ENCODE measurements at regions not wholly inside any gene's neighbourhood (a gene's known extent, or its start where the extent isn't known, plus 50 kb on each side); places are given as distances from the start of the nearest gene placed in this dataset.

GRCh38 chr20:40486297-40486696 lies 202.7 kb downstream of the MAFB start:
- no peak overlapping the region for H3K27ac ChIP-seq (ENCODE audit: insufficient read depth, low read depth, low read length)
- dilution Hi-C loops (cut with MboI; ENCODE audit: extremely low pct_ligation_motif_present, low sequenced_read_pairs) (no loop called here), intact Hi-C loops (cut with micrococcal nuclease) (no loop called here)
- no peaks in the 10 kb centered on the region for H3K36me3 ChIP-seq (ENCODE audit: control insufficient read depth in 2 of 2, extremely low read depth in 1 of 2, insufficient read depth in 2 of 2, low read length in 2 of 2)
- no peak overlapping the region for H3K4me3 ChIP-seq (replicated peaks in 1 of 3; ENCODE audit: insufficient read depth in 1 of 3, low read depth in 1 of 3, low read length in 3 of 3)
- no peaks in the 10 kb centered on the region for H3K9me1 ChIP-seq (replicated peaks; ENCODE audit: control insufficient read depth, extremely low read depth, insufficient read depth, low read length)
- CTCF ChIA-PET = no interaction called here
- H4K20me1 ChIP-seq (replicated peaks; ENCODE audit: control insufficient read depth, extremely low read depth, insufficient read depth, low read length) = no peaks in the 10 kb centered on the region
- DNase-seq (ENCODE audit: low read depth, low spot score) = no peak
- H3K4me1 ChIP-seq (ENCODE audit: control insufficient read depth, extremely low read depth, insufficient read depth, low read length) = no peaks in the 10 kb centered on the region
- POLR2A ChIA-PET = no interaction called here
- H2AFZ ChIP-seq (ENCODE audit: low read depth, low read length) = no peak overlapping the region
- H3K27me3 ChIP-seq (ENCODE audit: control insufficient read depth in 2 of 2, insufficient read depth in 2 of 2, low read length in 2 of 2) = no peaks in the 10 kb centered on the region
- FAIRE-seq = no peak
- H3K4me2 ChIP-seq (ENCODE audit: insufficient read depth, low read length) = no peak overlapping the region
- TF ChIP-seq MAX (IDR thresholded peaks at IDR 0.05; ENCODE audit: insufficient read depth, insufficient read length) (no peak), FOS (IDR thresholded peaks at IDR 0.05; ENCODE audit: borderline replicate concordance, insufficient read depth, low read length) (no peak), EZH2 (IDR thresholded peaks at IDR 0.05; ENCODE audit: borderline replicate concordance, low read depth, low read length, severe bottlenecking) (no peak), JUN (IDR thresholded peaks at IDR 0.05; ENCODE audit: borderline replicate concordance, insufficient read depth, insufficient read length, low read depth) (no peak), POLR2AphosphoS5 (IDR thresholded peaks at IDR 0.05; ENCODE audit: insufficient read depth, low read depth, low read length) (no peak), GATA2 (IDR thresholded peaks at IDR 0.05; ENCODE audit: insufficient read depth, insufficient read length, low read depth, low read length) (no peak), MYC (IDR thresholded peaks at IDR 0.05; ENCODE audit: low read depth, low read length) (no peak), CTCF (IDR thresholded peaks at IDR 0.05; ENCODE audit: extremely low read depth in 1 of 2, insufficient read depth in 1 of 2, low read depth in 1 of 2, low read length in 2 of 2) (no peak), POLR2A (IDR thresholded peaks at IDR 0.05; ENCODE audit: low read depth, low read length) (no peak)
- no peaks in the 10 kb centered on the region for H3K79me2 ChIP-seq (ENCODE audit: control insufficient read depth, insufficient read depth, low read length)
- H3K9me3 ChIP-seq (replicated peaks; ENCODE audit: control insufficient read depth, insufficient read depth, low read length) = no peaks in the 10 kb centered on the region
- no peak overlapping the region for H3K9ac ChIP-seq (replicated peaks; ENCODE audit: extremely low read depth, insufficient read depth, low read length)
- BruUV-seq (replicated peaks) = no TSS peak
